A549 (cell line): ENCODE measurements at regions not wholly inside any gene's neighbourhood (a gene's known extent, or its start where the extent isn't known, plus 50 kb on each side); places are given as distances from the start of the nearest gene placed in this dataset.

Experiments used
- MYC ChIP-seq: IDR thresholded peaks from 2 replicates; pipeline ENCODE4 v1.6.1; 2012; ENCODE audit warnings: mild to moderate bottlenecking, inconsistent platforms, low read length, improper control_type of control experiment, borderline replicate concordance
- POLR2A ChIP-seq: IDR thresholded peaks from 2 replicates; pipeline ENCODE4 v1.6.1; 2012; ENCODE audit warnings: mild to moderate bottlenecking, low read length
- RAD21 ChIP-seq, 2 experiments: fragments of >200 bp in 1 of 2; sonication (Bioruptor Twin) in 1 of 2; formaldehyde crosslinking in 1 of 2; IDR thresholded peaks in 1 of 2; conservative IDR thresholded peaks in 1 of 2; 2 replicates in 1 of 2; 3 replicates in 1 of 2; pipeline ENCODE4 v1.6.1; 2012 to 2018; ENCODE audit warnings: inconsistent platforms in 1 of 2
- TF ChIP-seq, protein P1 (sequence below): fragments of 250-450 bp; sonication (Bioruptor Pico); IDR thresholded peaks from 2 replicates; pipeline ENCODE4 v1.5.0; 2021; ENCODE audit warnings: mild to moderate bottlenecking, moderate library complexity, borderline replicate concordance
- TF ChIP-seq, protein P2 (sequence below): fragments of >200 bp; sonication (Bioruptor Twin); formaldehyde crosslinking; IDR thresholded peaks from 3 replicates; pipeline ENCODE4 v1.5.1; 2016
- TF ChIP-seq, protein P3 (sequence below): fragments of 200-600 bp; sonication (generic); IDR thresholded peaks from 2 replicates; pipeline ENCODE4 v1.6.1; 2016; ENCODE audit warnings: antibody characterized with exemption, mild to moderate bottlenecking, moderate library complexity

DNA sequence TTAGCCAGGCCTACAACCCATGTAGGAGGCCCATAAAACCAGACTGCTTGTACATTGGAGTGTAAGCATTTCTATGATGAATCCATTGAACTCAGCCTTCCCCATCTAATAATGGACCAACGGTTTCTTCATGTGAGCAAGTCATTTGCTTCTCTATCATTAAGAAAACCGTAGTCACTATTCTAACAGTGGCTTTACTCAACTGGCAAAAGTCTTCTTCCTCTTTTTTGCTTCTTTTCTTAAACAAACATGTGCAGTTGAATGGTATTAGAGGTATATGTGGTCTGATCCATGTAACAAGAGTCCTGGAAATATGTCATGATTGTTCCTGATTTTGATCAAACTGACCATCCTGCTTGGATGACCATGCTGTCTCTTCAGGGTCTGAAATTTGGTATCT lies 132.4 kb upstream of the STXBP5 start:
- TF ChIP-seq, protein P1, sequence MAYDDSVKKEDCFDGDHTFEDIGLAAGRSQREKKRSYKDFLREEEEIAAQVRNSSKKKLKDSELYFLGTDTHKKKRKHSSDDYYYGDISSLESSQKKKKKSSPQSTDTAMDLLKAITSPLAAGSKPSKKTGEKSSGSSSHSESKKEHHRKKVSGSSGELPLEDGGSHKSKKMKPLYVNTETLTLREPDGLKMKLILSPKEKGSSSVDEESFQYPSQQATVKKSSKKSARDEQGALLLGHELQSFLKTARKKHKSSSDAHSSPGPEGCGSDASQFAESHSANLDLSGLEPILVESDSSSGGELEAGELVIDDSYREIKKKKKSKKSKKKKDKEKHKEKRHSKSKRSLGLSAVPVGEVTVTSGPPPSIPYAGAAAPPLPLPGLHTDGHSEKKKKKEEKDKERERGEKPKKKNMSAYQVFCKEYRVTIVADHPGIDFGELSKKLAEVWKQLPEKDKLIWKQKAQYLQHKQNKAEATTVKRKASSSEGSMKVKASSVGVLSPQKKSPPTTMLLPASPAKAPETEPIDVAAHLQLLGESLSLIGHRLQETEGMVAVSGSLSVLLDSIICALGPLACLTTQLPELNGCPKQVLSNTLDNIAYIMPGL (CRISPR knock-in tag): no peak
- TF ChIP-seq MYC (no peak), POLR2A (no peak), RAD21 (conservative IDR thresholded peaks at IDR 0.05 in 1 of 2, IDR thresholded peaks at IDR 0.05 in 1 of 2) (no peak)
- TF ChIP-seq, protein P2, sequence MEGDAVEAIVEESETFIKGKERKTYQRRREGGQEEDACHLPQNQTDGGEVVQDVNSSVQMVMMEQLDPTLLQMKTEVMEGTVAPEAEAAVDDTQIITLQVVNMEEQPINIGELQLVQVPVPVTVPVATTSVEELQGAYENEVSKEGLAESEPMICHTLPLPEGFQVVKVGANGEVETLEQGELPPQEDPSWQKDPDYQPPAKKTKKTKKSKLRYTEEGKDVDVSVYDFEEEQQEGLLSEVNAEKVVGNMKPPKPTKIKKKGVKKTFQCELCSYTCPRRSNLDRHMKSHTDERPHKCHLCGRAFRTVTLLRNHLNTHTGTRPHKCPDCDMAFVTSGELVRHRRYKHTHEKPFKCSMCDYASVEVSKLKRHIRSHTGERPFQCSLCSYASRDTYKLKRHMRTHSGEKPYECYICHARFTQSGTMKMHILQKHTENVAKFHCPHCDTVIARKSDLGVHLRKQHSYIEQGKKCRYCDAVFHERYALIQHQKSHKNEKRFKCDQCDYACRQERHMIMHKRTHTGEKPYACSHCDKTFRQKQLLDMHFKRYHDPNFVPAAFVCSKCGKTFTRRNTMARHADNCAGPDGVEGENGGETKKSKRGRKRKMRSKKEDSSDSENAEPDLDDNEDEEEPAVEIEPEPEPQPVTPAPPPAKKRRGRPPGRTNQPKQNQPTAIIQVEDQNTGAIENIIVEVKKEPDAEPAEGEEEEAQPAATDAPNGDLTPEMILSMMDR: no peak
- TF ChIP-seq, protein P3, sequence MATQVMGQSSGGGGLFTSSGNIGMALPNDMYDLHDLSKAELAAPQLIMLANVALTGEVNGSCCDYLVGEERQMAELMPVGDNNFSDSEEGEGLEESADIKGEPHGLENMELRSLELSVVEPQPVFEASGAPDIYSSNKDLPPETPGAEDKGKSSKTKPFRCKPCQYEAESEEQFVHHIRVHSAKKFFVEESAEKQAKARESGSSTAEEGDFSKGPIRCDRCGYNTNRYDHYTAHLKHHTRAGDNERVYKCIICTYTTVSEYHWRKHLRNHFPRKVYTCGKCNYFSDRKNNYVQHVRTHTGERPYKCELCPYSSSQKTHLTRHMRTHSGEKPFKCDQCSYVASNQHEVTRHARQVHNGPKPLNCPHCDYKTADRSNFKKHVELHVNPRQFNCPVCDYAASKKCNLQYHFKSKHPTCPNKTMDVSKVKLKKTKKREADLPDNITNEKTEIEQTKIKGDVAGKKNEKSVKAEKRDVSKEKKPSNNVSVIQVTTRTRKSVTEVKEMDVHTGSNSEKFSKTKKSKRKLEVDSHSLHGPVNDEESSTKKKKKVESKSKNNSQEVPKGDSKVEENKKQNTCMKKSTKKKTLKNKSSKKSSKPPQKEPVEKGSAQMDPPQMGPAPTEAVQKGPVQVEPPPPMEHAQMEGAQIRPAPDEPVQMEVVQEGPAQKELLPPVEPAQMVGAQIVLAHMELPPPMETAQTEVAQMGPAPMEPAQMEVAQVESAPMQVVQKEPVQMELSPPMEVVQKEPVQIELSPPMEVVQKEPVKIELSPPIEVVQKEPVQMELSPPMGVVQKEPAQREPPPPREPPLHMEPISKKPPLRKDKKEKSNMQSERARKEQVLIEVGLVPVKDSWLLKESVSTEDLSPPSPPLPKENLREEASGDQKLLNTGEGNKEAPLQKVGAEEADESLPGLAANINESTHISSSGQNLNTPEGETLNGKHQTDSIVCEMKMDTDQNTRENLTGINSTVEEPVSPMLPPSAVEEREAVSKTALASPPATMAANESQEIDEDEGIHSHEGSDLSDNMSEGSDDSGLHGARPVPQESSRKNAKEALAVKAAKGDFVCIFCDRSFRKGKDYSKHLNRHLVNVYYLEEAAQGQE: no peak
